HCT116 (cell line): ENCODE measurements at regions not wholly inside any gene's neighbourhood (a gene's known extent, or its start where the extent isn't known, plus 50 kb on each side); places are given as distances from the start of the nearest gene placed in this dataset.

Source experiments
- ATAC-seq: fragments of 200-7000 bp; cut with Tn5 transposase; 2 replicates; pipeline ENCODE4 v1.9.1; 2020; ENCODE audit warnings: mild to moderate bottlenecking, moderate library complexity
- BruUV-seq: library from RNA; stranded (reverse); fragments of 400-500 nt; replicated peaks from 2 replicates; lab custom pipeline; 2021; lab: Mats Ljungman, UMichigan
- CTCF ChIA-PET: fragments of 300-600 bp; sonication (Branson Sonifier 250); formaldehyde crosslinking; loops from one replicate; lab custom pipeline; 2021; ENCODE audit warnings: antibody characterized with exemption; lab: Charles Lee
- POLR2A ChIA-PET: fragments of 300-600, 350-600 bp; sonication (Branson Sonifier 250); formaldehyde crosslinking; loops from one replicate; lab custom pipeline; 2021; ENCODE audit warnings: antibody characterized with exemption; lab: Charles Lee
- RAD21 ChIA-PET, 2 experiments: fragments of 300-600 bp; sonication (Branson Sonifier 250); formaldehyde crosslinking; loops; one replicate each; lab custom pipeline; 2023; ENCODE audit warnings: low total read pairs in 2 of 2; ENCODE audit not compliant: uncharacterized antibody in 2 of 2, unreplicated experiment in 2 of 2, low non-redundant PET in 1 of 2; lab: Charles Lee
- DNase-seq: peaks from one replicate; pipeline ENCODE4 v3.0.0-alpha.2; 2010; ENCODE audit warnings: low read depth, low spot score
- H2AFZ ChIP-seq: fragments of 200-600 bp; shearing (Covaris generic), sonication (generic); 2 replicates; pipeline ENCODE4 v1.6.1; 2017; ENCODE audit warnings: low read depth, mixed run types, mixed read lengths, antibody characterized with exemption, low read length; ENCODE audit not compliant: poor library complexity, severe bottlenecking
- H3K27ac ChIP-seq: 2 replicates; pipeline ENCODE4 v1.5.1; 2012; ENCODE audit warnings: low read depth, low read length
- H3K27me3 ChIP-seq: fragments of 200-600 bp; sonication (generic); 2 replicates; pipeline ENCODE4 v1.6.1; 2016; ENCODE audit warnings: mixed run types, low read length, mixed read lengths; ENCODE audit not compliant: insufficient read depth
- H3K36me3 ChIP-seq, 2 experiments: fragments of 200-500 bp in 1 of 2; fragments of 200-600 bp in 1 of 2; sonication (Bioruptor generic) in 1 of 2; sonication (generic) in 1 of 2; 2 replicates each; pipeline versions ENCODE4 v1.5.1 to v1.6.1; 2014 to 2016; ENCODE audit warnings: low read length in 2 of 2, inconsistent platforms in 1 of 2, mixed read lengths in 1 of 2, mixed run types in 1 of 2; ENCODE audit not compliant: insufficient read depth in 2 of 2, control insufficient read depth in 1 of 2
- H3K4me1 ChIP-seq, 2 experiments: fragments of 200-600 bp in 1 of 2; sonication (generic) in 1 of 2; 2 replicates each; pipeline versions ENCODE4 v1.5.1 to v1.6.1; 2012 to 2017; ENCODE audit warnings: low read length in 2 of 2, inconsistent platforms in 1 of 2, mild to moderate bottlenecking in 1 of 2, mixed read lengths in 1 of 2, mixed run types in 1 of 2, moderate library complexity in 1 of 2; ENCODE audit not compliant: insufficient read depth in 2 of 2, control insufficient read depth in 1 of 2
- H3K4me2 ChIP-seq: fragments of 200-600 bp; sonication (generic); 2 replicates; pipeline ENCODE4 v1.6.1; 2017; ENCODE audit warnings: mixed run types, low read length, mixed read lengths
- H3K4me3 ChIP-seq, 2 experiments: fragments of 200-600 bp in 1 of 2; sonication (generic) in 1 of 2; replicated peaks in 1 of 2; 2 replicates each; pipeline ENCODE4 v1.5.1; 2011 to 2016; ENCODE audit warnings: low read length in 2 of 2, control low read depth in 1 of 2, low read depth in 1 of 2, mild to moderate bottlenecking in 1 of 2, mixed read lengths in 1 of 2, mixed run types in 1 of 2
- H3K79me2 ChIP-seq: fragments of 200-600 bp; sonication (generic); 2 replicates; pipeline ENCODE4 v1.6.1; 2017; ENCODE audit warnings: mild to moderate bottlenecking, mixed run types, low read length, moderate library complexity, mixed read lengths; ENCODE audit not compliant: insufficient read depth
- H3K9ac ChIP-seq: fragments of 200-600 bp; sonication (generic); 2 replicates; pipeline ENCODE4 v1.6.1; 2016; ENCODE audit warnings: low read length, mixed read lengths
- H3K9me2 ChIP-seq: fragments of 200-600 bp; sonication (generic), shearing (Covaris generic); 2 replicates; pipeline ENCODE4 v1.6.1; 2017; ENCODE audit warnings: mixed run types, mild to moderate bottlenecking, moderate library complexity; ENCODE audit not compliant: insufficient read depth
- H3K9me3 ChIP-seq, 2 experiments: fragments of 200-500 bp in 1 of 2; fragments of 200-600 bp in 1 of 2; sonication (Bioruptor generic) in 1 of 2; sonication (generic) in 1 of 2; 2 replicates each; pipeline ENCODE4 v1.6.1; 2014 to 2017; ENCODE audit warnings: low read length in 2 of 2, mixed read lengths in 2 of 2, inconsistent platforms in 1 of 2, low read depth in 1 of 2, mild to moderate bottlenecking in 1 of 2, mixed run types in 1 of 2, moderate library complexity in 1 of 2; ENCODE audit not compliant: control insufficient read depth in 1 of 2, insufficient read depth in 1 of 2
- H4K20me1 ChIP-seq: fragments of 200-600 bp; sonication (generic), shearing (Covaris generic); 2 replicates; pipeline ENCODE4 v1.6.1; 2017; ENCODE audit warnings: mixed run types, mild to moderate bottlenecking, moderate library complexity; ENCODE audit not compliant: insufficient read depth
- ELF1 ChIP-seq: IDR thresholded peaks from 2 replicates; pipeline ENCODE4 v1.6.1; 2012; ENCODE audit warnings: low read depth, borderline replicate concordance
- POLR2AphosphoS5 ChIP-seq: IDR thresholded peaks from 2 replicates; pipeline ENCODE4 v1.6.1; 2011; ENCODE audit warnings: mild to moderate bottlenecking, low read depth, low read length, moderate library complexity
- RAD21 ChIP-seq: IDR thresholded peaks from 2 replicates; pipeline ENCODE4 v1.6.1; 2012; ENCODE audit warnings: low read depth, mild to moderate bottlenecking
- SRF ChIP-seq: IDR thresholded peaks from 2 replicates; pipeline ENCODE4 v1.6.1; 2012; ENCODE audit warnings: low read depth
- TCF7L2 ChIP-seq: IDR thresholded peaks from 2 replicates; pipeline ENCODE4 v1.7.0; 2011; ENCODE audit warnings: borderline replicate concordance, inconsistent platforms; ENCODE audit not compliant: insufficient read depth, insufficient read length; ENCODE audit errors: extremely low read depth
- ZFX ChIP-seq: fragments of 450-650 bp; IDR thresholded peaks from 2 replicates; pipeline ENCODE4 v1.6.1; 2017
- intact Hi-C: fragments of 100-400 bp; cut with micrococcal nuclease; formaldehyde crosslinking; loops from 2 replicates; pipeline ENCODE4 v1.10.0; 2022
- TF ChIP-seq, protein P1 (sequence below), 3 experiments: fragments of 200-600 bp in 1 of 3; sonication (generic) in 1 of 3; IDR thresholded peaks in 2 of 3; conservative IDR thresholded peaks in 1 of 3; 2 replicates each; pipeline ENCODE4 v1.5.1; 2012 to 2017; ENCODE audit warnings: low read depth in 2 of 3, low read length in 2 of 3, antibody characterized with exemption in 1 of 3, borderline replicate concordance in 1 of 3, control low read depth in 1 of 3, mild to moderate bottlenecking in 1 of 3, mixed read lengths in 1 of 3, mixed run types in 1 of 3, moderate library complexity in 1 of 3; ENCODE audit not compliant: insufficient read depth in 1 of 3
- TF ChIP-seq, protein P2 (sequence below): IDR thresholded peaks from 2 replicates; pipeline ENCODE4 v1.6.1; 2012

DNA sequence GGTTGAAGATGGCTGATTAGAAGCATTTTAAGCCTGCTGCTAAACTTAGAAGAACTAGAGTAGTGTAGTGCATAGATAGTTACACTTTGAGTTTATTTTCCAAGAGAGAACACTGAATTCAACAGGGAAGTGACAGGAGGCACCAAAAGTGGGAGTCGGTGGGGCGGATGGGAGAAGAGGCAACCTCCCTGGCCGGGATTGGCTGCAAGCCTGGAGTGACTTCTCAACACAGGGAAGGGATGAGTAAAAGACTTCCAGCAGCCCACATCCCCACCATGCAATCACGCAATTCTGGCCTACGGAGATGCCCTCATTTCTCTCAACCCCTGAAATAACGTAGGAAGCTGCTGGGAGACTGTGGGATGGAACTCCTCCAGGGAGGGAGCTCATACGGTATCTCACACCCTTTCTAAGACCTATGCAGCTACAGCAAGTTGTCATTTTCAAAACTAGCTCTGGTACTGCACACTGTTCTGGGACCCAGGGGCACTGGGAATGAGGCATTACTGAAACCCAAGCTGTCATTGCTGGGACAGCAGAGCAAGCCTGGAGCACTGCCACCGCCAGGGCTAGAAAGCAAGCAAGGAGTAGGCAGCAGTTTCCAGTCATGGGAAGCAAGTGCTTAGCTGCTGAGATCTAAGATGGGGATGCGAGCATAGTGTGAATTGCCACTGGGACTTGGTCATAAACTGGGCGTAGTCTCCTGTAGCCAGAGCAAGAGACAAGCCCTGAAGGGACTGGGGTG is 331.6 kb upstream of the PTGER4 start:
- no peaks in the 10 kb centered on the region for H3K79me2 ChIP-seq
- TF ChIP-seq, protein P1, sequence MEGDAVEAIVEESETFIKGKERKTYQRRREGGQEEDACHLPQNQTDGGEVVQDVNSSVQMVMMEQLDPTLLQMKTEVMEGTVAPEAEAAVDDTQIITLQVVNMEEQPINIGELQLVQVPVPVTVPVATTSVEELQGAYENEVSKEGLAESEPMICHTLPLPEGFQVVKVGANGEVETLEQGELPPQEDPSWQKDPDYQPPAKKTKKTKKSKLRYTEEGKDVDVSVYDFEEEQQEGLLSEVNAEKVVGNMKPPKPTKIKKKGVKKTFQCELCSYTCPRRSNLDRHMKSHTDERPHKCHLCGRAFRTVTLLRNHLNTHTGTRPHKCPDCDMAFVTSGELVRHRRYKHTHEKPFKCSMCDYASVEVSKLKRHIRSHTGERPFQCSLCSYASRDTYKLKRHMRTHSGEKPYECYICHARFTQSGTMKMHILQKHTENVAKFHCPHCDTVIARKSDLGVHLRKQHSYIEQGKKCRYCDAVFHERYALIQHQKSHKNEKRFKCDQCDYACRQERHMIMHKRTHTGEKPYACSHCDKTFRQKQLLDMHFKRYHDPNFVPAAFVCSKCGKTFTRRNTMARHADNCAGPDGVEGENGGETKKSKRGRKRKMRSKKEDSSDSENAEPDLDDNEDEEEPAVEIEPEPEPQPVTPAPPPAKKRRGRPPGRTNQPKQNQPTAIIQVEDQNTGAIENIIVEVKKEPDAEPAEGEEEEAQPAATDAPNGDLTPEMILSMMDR (IDR thresholded peaks at IDR 0.05 in 2 of 3, conservative IDR thresholded peaks at IDR 0.05 in 1 of 3; ENCODE audit: borderline replicate concordance in 1 of 3, insufficient read depth in 1 of 3, low read depth in 2 of 3, low read length in 2 of 3) = no peak
- TF ChIP-seq SRF (no peak), ZFX (no peak), POLR2AphosphoS5 (no peak), ELF1 (no peak), TCF7L2 (no peak), RAD21 (no peak)
- TF ChIP-seq, protein P2, sequence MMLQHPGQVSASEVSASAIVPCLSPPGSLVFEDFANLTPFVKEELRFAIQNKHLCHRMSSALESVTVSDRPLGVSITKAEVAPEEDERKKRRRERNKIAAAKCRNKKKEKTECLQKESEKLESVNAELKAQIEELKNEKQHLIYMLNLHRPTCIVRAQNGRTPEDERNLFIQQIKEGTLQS = no peak
- POLR2A ChIA-PET = no interaction called here
- RAD21 ChIA-PET = no interaction called here
- no peak overlapping the region for H2AFZ ChIP-seq
- no peaks in the 10 kb centered on the region for H3K9me2 ChIP-seq
- no peak overlapping the region for H3K27ac ChIP-seq
- no peaks in the 10 kb centered on the region for H3K36me3 ChIP-seq
- H3K27me3 ChIP-seq = no peaks in the 10 kb centered on the region
- H3K9me3 ChIP-seq = no peaks in the 10 kb centered on the region
- H4K20me1 ChIP-seq = no peaks in the 10 kb centered on the region
- no peak overlapping the region for H3K4me3 ChIP-seq
- no peaks in the 10 kb centered on the region for H3K4me1 ChIP-seq
- CTCF ChIA-PET = no interaction called here
- intact Hi-C loops = no loop called here
- no peak for ATAC-seq
- H3K9ac ChIP-seq = no peak overlapping the region
- no peak for DNase-seq
- BruUV-seq = no TSS peak
- H3K4me2 ChIP-seq = no peak overlapping the region
